ENCODE measurements at regions not wholly inside any gene's neighbourhood (a gene's known extent, or its start where the extent isn't known, plus 50 kb on each side); places are given as distances from the start of the nearest gene placed in this dataset.

DNA sequence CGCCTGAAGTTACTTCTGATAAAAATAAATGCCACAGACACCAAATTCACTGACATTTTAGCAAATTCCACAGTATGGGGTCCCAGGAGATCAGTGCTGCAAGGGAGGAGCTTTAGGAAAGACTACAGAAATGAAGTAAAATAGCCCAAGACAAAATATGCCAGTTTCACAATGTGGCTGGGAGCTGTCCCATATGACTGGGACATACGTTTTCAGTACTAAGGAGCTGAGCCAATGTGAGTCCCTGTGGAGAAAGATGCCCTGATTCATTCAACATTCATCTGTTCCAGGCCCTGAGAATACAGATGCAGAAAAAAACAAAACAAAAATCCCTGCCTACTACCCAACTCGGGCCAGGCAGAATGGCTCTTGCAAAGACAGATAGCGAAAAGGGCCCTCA, 63.4 kb upstream of the FAM174B start:
- no peak for TF ChIP-seq CTCF (IDR thresholded peaks at IDR 0.05)
- TF ChIP-seq POLR2A (IDR thresholded peaks at IDR 0.05): no peak
- no peak for TF ChIP-seq EP300 (IDR thresholded peaks at IDR 0.05)
